ENCODE measurements at regions not wholly inside any gene's neighbourhood (a gene's known extent, or its start where the extent isn't known, plus 50 kb on each side); places are given as distances from the start of the nearest gene placed in this dataset.

DNA sequence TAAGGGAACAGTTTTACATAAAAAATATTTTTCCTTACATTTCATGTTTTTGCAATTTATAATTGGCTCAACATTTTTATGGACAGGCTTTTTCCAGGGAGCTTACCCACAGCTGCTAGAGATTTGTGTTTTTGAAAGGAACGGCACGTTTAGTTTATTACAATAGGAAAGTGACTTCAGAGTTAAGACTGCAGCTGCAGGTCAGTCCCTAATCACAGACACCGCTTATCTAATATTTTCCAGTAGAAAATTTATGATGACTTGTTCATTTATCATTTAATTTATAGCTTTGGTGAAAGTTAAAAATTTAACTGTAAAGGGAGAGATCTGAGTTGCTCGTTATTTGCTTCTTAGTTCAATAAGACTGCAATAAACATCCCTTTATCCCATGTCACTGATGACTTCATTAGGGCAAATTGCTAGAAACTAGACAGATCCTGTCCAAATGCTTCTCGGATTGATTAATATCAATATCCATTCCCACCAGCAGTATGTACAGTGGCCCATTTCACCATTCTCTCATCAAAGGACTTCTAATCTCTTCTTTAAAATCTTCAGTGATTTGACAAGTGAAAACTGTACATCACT is 97.0 kb upstream of the ODAD2 start:
- H3K36me3 ChIP-seq = no peaks in the 10 kb centered on the region
- no peaks in the 10 kb centered on the region for H3K4me1 ChIP-seq
- no peak overlapping the region for H3K4me3 ChIP-seq
- DNase-seq = no peak
- no peaks in the 10 kb centered on the region for H3K9me3 ChIP-seq
- TF ChIP-seq POLR2A (IDR thresholded peaks at IDR 0.05) = no peak
- TF ChIP-seq, protein P1, sequence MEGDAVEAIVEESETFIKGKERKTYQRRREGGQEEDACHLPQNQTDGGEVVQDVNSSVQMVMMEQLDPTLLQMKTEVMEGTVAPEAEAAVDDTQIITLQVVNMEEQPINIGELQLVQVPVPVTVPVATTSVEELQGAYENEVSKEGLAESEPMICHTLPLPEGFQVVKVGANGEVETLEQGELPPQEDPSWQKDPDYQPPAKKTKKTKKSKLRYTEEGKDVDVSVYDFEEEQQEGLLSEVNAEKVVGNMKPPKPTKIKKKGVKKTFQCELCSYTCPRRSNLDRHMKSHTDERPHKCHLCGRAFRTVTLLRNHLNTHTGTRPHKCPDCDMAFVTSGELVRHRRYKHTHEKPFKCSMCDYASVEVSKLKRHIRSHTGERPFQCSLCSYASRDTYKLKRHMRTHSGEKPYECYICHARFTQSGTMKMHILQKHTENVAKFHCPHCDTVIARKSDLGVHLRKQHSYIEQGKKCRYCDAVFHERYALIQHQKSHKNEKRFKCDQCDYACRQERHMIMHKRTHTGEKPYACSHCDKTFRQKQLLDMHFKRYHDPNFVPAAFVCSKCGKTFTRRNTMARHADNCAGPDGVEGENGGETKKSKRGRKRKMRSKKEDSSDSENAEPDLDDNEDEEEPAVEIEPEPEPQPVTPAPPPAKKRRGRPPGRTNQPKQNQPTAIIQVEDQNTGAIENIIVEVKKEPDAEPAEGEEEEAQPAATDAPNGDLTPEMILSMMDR (IDR thresholded peaks at IDR 0.05) = no peak
- H3K27me3 ChIP-seq = no peaks in the 10 kb centered on the region
- no peak overlapping the region for H3K27ac ChIP-seq

DNA sequence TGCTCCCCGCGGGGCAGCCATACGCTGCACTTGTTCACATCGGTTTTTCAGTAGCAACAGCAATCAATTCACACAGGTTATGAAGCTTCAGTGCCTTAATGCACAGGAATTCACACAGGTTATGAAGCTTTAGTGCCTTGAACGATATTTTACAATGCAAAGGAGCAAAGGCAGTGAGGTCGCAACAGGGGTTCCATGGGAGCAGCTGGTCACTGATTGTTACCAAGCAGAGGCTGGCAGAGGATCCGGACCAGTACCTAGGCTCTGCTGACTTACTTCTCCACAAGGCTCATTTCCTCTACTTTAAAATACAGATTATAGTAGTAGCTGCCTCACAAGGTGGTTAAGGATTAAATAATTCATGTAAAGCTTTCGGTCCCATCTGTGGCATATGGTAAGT is 95.2 kb upstream of the ODAD2 start:
- H3K9me3 ChIP-seq = no peaks in the 10 kb centered on the region
- TF ChIP-seq, protein P1 (IDR thresholded peaks at IDR 0.05) = no peak
- no peak for TF ChIP-seq POLR2A (IDR thresholded peaks at IDR 0.05)

DNA sequence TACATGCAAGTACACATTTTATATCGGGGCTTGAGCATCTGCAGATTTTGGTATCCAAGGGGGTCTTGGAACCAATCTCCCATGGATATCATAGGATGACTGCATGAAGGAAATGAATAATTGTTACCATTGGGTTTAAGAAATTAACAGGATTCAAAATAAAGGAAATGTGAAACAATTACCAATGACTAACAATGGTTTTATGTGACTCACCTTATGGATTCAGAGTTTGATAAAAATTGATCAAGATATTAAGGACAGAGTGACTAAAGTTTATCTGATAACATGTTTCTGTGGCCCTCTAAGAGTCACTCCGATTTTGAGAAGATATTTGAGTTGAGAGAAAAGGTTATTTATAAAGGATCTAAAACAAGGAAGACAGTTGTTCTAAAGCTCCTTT is 93.0 kb upstream of the ODAD2 start:
- no peak for TF ChIP-seq POLR2A (IDR thresholded peaks at IDR 0.05)
- TF ChIP-seq, protein P1 (IDR thresholded peaks at IDR 0.05) = no peak
- no peaks in the 10 kb centered on the region for H3K4me1 ChIP-seq

More for the DNA sequence above, 95.2 kb upstream of the ODAD2 start:
- Histone ChIP-seq H3K27ac (no peak overlapping the region), H3K27me3 (no peaks in the 10 kb centered on the region), H3K4me3 (no peak overlapping the region), H3K4me1 (no peaks in the 10 kb centered on the region), H3K36me3 (no peaks in the 10 kb centered on the region)
- DNase-seq = no peak

DNA sequence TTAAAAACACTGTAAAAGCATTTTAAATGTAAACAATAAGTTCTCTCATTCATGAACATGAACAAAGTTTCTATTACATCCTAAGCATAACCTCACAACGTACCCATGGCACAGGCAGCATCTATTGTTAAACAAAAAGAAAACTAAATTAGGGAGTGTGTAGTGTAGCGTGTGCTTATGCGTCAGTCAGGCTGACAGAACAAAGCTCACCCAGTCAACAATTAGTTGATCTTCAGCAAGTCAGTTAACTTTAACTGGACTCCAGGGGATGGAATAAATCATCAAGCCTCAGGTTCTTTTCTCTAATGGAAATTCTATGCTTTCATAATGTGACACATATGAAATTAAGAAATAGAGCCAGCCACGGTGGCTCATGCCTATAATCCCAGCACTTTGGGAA is 91.6 kb upstream of the ODAD2 start:
- TF ChIP-seq, protein P1 (IDR thresholded peaks at IDR 0.05) = no peak
- no peak for TF ChIP-seq POLR2A (IDR thresholded peaks at IDR 0.05)
- Histone ChIP-seq H3K27ac (no peak overlapping the region), H3K4me1 (no peaks in the 10 kb centered on the region), H3K4me3 (no peak overlapping the region), H3K36me3 (no peaks in the 10 kb centered on the region), H3K9me3 (no peaks in the 10 kb centered on the region), H3K27me3 (no peaks in the 10 kb centered on the region)
- no peak for DNase-seq

More for the DNA sequence above, 93.0 kb upstream of the ODAD2 start:
- H3K9me3 ChIP-seq = no peaks in the 10 kb centered on the region
- DNase-seq = no peak
- no peak overlapping the region for H3K27ac ChIP-seq
- no peak overlapping the region for H3K4me3 ChIP-seq
- no peaks in the 10 kb centered on the region for H3K36me3 ChIP-seq
- no peaks in the 10 kb centered on the region for H3K27me3 ChIP-seq

DNA sequence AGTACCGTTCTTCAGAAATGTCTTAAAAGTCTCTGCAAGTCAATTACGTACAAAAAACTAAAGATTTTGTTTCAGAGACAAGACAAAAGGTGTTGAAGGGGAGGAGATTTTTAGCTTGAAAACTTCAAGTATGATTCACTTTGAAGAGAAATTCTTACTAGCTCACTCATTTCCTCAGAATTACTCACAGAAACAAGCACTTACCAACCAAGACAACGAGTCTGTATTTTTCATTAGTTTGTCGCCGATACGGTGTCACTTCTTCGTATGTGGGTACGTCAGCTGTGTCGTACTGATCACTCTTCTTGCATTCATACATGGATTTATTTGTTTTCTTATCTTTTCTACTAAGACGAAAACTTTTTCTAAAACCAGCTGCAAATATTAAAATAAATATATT is 90.6 kb upstream of the ODAD2 start:
- Histone ChIP-seq H3K9me3 (no peaks in the 10 kb centered on the region), H3K27ac (no peak overlapping the region), H3K4me3 (no peak overlapping the region), H3K4me1 (no peaks in the 10 kb centered on the region), H3K27me3 (no peaks in the 10 kb centered on the region), H3K36me3 (no peaks in the 10 kb centered on the region)
- TF ChIP-seq, protein P1 (IDR thresholded peaks at IDR 0.05) = no peak
- TF ChIP-seq POLR2A (IDR thresholded peaks at IDR 0.05) = no peak
- DNase-seq = no peak
